ENCODE measurements at regions not wholly inside any gene's neighbourhood (a gene's known extent, or its start where the extent isn't known, plus 50 kb on each side); places are given as distances from the start of the nearest gene placed in this dataset.

DNA sequence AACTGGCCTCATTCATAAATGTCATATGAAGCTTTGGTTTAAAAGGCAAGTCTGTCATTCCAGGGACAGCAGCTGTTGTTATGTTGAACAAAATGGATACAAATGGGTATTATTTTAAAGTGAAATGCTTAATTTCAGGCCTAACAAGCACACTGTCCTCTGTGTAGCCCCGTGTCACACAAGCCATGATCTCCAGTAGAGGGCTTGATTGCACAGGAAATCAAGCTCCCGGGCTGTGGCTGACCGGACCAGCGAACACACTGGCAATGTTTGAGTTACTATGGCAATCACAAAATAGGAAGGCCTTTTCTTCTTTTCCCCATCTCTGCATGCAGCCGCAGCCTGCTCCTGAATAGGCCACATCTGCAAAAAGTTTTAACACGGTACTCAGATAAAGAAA, 64.0 kb upstream of the GSX1 start:
- no peak overlapping the region for H3K4me3 ChIP-seq (replicated peaks in 1 of 2; ENCODE audit: low read depth in 2 of 2, low read length in 2 of 2)
- peak in 1 of 2 donors; percentile 2 for DNase-seq (ENCODE audit: low read depth in 2 of 2)
- TF ChIP-seq, protein P1, sequence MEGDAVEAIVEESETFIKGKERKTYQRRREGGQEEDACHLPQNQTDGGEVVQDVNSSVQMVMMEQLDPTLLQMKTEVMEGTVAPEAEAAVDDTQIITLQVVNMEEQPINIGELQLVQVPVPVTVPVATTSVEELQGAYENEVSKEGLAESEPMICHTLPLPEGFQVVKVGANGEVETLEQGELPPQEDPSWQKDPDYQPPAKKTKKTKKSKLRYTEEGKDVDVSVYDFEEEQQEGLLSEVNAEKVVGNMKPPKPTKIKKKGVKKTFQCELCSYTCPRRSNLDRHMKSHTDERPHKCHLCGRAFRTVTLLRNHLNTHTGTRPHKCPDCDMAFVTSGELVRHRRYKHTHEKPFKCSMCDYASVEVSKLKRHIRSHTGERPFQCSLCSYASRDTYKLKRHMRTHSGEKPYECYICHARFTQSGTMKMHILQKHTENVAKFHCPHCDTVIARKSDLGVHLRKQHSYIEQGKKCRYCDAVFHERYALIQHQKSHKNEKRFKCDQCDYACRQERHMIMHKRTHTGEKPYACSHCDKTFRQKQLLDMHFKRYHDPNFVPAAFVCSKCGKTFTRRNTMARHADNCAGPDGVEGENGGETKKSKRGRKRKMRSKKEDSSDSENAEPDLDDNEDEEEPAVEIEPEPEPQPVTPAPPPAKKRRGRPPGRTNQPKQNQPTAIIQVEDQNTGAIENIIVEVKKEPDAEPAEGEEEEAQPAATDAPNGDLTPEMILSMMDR (IDR thresholded peaks at IDR 0.05; ENCODE audit: low read depth, low read length) = no peak

DNA sequence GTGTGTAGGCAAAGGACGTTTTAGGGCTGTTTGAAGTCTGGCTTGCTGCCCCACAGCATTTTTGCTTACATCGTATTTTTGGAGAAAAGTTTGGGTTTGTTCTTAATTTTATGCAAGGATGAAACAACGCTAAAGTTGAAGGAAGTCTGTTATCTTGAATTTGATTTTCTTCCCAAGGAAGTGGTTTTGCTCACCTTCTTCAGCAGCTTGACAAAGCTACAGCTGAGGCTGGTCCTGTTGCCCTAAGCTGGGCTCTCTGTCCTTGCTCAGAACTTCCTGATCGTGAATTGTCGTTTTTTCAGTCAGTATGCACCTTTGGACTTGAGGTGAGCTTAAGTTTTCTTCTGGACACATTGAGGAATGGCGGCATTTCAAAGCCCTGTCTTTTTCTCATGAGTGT, 62.1 kb upstream of the GSX1 start:
- no peak overlapping the region for H3K4me3 ChIP-seq (replicated peaks in 1 of 2; ENCODE audit: low read depth in 2 of 2, low read length in 2 of 2)
- TF ChIP-seq, protein P1 (IDR thresholded peaks at IDR 0.05; ENCODE audit: low read depth, low read length) = no peak
- no peak for DNase-seq (ENCODE audit: low read depth in 2 of 2)
